ENCODE measurements at regions not wholly inside any gene's neighbourhood (a gene's known extent, or its start where the extent isn't known, plus 50 kb on each side); places are given as distances from the start of the nearest gene placed in this dataset.
"Not testable (repeated sequence)": the region's sequence is repeated elsewhere in the genome, so short reads cannot be mapped to it uniquely, and the experiment has no call there.

GRCh38 chr2:95725677-95726076 lies 133.9 kb downstream of the TRIM43 start:
- DNase-seq (ENCODE audit: low read depth, low spot score) = not testable (repeated sequence)

GRCh38 chr2:95727420-95727819 lies 135.6 kb downstream of the TRIM43 start:
- not testable (repeated sequence) for DNase-seq (ENCODE audit: low read depth, low spot score)

- DNase-seq (ENCODE audit: low read depth, low spot score) = peak; percentile 52
These were observed 137.2 kb downstream of the TRIM43 start for GRCh38 chr2:95728878-95729596.

GRCh38 chr2:95729597-95729955 lies 137.8 kb downstream of the TRIM43 start:
- no peak for DNase-seq (ENCODE audit: low read depth, low spot score)

- DNase-seq (ENCODE audit: low read depth, low spot score) = no peak
These were observed 139.0 kb downstream of the TRIM43 start for GRCh38 chr2:95730813-95731212.

GRCh38 chr2:95734976-95735890 lies 143.4 kb downstream of the TRIM43 start:
- no peak for DNase-seq (ENCODE audit: low read depth, low spot score)

GRCh38 chr2:95738301-95738700 lies 146.5 kb downstream of the TRIM43 start:
- no peak for DNase-seq (ENCODE audit: low read depth, low spot score)

GRCh38 chr2:95752126-95752525 lies 160.3 kb downstream of the TRIM43 start:
- not testable (repeated sequence) for DNase-seq (ENCODE audit: low read depth, low spot score)

- not testable (repeated sequence) for DNase-seq (ENCODE audit: low read depth, low spot score)
These were observed 162.0 kb downstream of the TRIM43 start for GRCh38 chr2:95753812-95754211.

GRCh38 chr2:95754213-95754612 lies 162.4 kb downstream of the TRIM43 start:
- DNase-seq (ENCODE audit: low read depth, low spot score) = not testable (repeated sequence)

GRCh38 chr2:95754819-95755563 lies 163.2 kb downstream of the TRIM43 start:
- not testable (repeated sequence) for DNase-seq (ENCODE audit: low read depth, low spot score)

GRCh38 chr2:95755956-95756669 lies 164.3 kb downstream of the TRIM43 start:
- not testable (repeated sequence) for DNase-seq (ENCODE audit: low read depth, low spot score)

GRCh38 chr2:95757988-95758387 lies 166.2 kb downstream of the TRIM43 start:
- DNase-seq (ENCODE audit: low read depth, low spot score) = no peak

- no peak for DNase-seq (ENCODE audit: low read depth, low spot score)
These were observed 167.9 kb downstream of the TRIM43 start for GRCh38 chr2:95759481-95760246.

- DNase-seq (ENCODE audit: low read depth, low spot score) = no peak
These were observed 169.2 kb downstream of the TRIM43 start for GRCh38 chr2:95760806-95761525.

- DNase-seq (ENCODE audit: low read depth, low spot score) = no peak
These were observed 169.8 kb downstream of the TRIM43 start for GRCh38 chr2:95761556-95761955.

GRCh38 chr2:95762023-95763021 lies 170.5 kb downstream of the TRIM43 start:
- not testable (repeated sequence) for DNase-seq (ENCODE audit: low read depth, low spot score)

- not testable (repeated sequence) for DNase-seq (ENCODE audit: low read depth, low spot score)
These were observed 171.3 kb downstream of the TRIM43 start for GRCh38 chr2:95763074-95763473.

- not testable (repeated sequence) for DNase-seq (ENCODE audit: low read depth, low spot score)
These were observed 173.2 kb downstream of the TRIM43 start for GRCh38 chr2:95764966-95765365.

Measured in iPS DF 19.7 (cell line).